Lower leg skin (tissue), 4 donors: ENCODE measurements at regions not wholly inside any gene's neighbourhood (a gene's known extent, or its start where the extent isn't known, plus 50 kb on each side); places are given as distances from the start of the nearest gene placed in this dataset.
"Not testable (repeated sequence)": the region's sequence is repeated elsewhere in the genome, so short reads cannot be mapped to it uniquely, and the experiment has no call there.

ENCODE experiments used
- DNase-seq, 2 donors: peaks; one replicate each; pipeline ENCODE4 v3.0.0-alpha.2; 2019; ENCODE audit warnings: low spot score in 2 of 2
- H3K4me3 ChIP-seq: fragments of 200-600 bp; sonication (generic); 2 replicates; pipeline ENCODE4 v1.5.1; 2017; ENCODE audit warnings: mild to moderate bottlenecking, low read depth; ENCODE audit not compliant: poor library complexity, severe bottlenecking
- POLR2A ChIP-seq, 2 donors: fragments of 450-650 bp; IDR thresholded peaks; one replicate each; pipeline ENCODE4 v1.6.1; 2016 to 2017; ENCODE audit warnings: antibody characterized with exemption in 2 of 2, mild to moderate bottlenecking in 1 of 2, moderate library complexity in 1 of 2
- whole genome bisulfite sequencing, 2 donors: methylation state at CpG; one replicate each; pipeline ENCODE4 v1.1.5; 2018; 5-methylcytosine and 5-hydroxymethylcytosine counted together
- intact Hi-C: fragments of 100-400 bp; cut with DNase I; formaldehyde crosslinking; loops from one replicate; pipeline ENCODE4 v1.15.0; 2023; ENCODE audit warnings: low total_unique reads
- TF ChIP-seq, protein P1 (sequence below), 3 donors: fragments of 450-650 bp; IDR thresholded peaks; one replicate each; pipeline ENCODE4 v1.5.1; 2016; ENCODE audit warnings: antibody characterized with exemption in 3 of 3, mild to moderate bottlenecking in 3 of 3, moderate library complexity in 2 of 3

DNA sequence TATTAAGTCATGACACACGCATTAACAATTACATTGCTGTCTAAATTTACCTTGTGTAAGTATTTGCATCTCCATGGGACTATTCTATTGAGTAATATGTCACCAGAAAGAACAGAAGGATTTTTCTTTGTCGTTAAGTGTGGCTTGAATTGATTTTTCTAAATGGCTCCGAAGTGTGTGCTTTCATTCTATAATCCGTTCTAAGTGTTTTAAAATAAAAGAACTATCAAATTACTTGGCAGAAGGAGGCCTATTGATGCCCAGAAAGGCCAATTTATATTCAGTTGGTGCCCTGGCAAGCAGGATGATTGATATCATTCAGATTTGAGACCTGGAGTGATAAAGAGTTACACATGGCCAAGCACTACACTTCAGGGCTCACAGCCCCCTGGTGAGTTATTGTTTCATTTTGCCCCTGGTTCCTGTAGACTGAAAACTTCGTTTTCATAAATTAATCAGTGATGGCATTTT, 538.9 kb upstream of the ANO5 start:
- 50 to 61% methylated on average over 5 of the region's 5 CpGs for WGBS, 2 donors
- intact Hi-C loops = no loop called here
- DNase-seq = no peak
- TF ChIP-seq POLR2A (IDR thresholded peaks at IDR 0.05) = no peak
- TF ChIP-seq, protein P1, sequence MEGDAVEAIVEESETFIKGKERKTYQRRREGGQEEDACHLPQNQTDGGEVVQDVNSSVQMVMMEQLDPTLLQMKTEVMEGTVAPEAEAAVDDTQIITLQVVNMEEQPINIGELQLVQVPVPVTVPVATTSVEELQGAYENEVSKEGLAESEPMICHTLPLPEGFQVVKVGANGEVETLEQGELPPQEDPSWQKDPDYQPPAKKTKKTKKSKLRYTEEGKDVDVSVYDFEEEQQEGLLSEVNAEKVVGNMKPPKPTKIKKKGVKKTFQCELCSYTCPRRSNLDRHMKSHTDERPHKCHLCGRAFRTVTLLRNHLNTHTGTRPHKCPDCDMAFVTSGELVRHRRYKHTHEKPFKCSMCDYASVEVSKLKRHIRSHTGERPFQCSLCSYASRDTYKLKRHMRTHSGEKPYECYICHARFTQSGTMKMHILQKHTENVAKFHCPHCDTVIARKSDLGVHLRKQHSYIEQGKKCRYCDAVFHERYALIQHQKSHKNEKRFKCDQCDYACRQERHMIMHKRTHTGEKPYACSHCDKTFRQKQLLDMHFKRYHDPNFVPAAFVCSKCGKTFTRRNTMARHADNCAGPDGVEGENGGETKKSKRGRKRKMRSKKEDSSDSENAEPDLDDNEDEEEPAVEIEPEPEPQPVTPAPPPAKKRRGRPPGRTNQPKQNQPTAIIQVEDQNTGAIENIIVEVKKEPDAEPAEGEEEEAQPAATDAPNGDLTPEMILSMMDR (IDR thresholded peaks at IDR 0.05) = no peak
- H3K4me3 ChIP-seq = no peak overlapping the region

DNA sequence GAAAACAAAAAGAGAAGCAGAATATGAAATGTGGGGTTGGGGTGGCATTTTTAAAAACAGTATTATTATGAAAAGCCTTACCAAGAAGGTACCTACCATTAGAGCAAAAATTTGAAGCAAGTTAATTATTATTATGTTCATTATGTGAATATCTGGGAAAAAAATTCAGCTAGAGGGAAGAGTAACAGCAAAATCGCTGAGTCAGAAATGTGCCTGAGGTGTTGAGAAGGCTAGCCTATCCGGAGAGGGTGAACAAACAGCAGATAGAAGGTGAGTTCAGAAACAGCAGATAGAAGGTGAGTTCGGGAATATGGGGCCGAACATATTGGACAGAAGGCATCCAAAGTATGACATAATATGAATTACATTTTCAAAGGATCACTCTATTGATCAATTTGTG, 536.8 kb upstream of the ANO5 start:
- TF ChIP-seq, protein P1 (IDR thresholded peaks at IDR 0.05) = no peak
- TF ChIP-seq POLR2A (IDR thresholded peaks at IDR 0.05) = no peak
- 85 to 86% methylated on average over 4 of the region's 4 CpGs for WGBS, 2 donors
- intact Hi-C loops = no loop called here
- no peak overlapping the region for H3K4me3 ChIP-seq
- DNase-seq = no peak

DNA sequence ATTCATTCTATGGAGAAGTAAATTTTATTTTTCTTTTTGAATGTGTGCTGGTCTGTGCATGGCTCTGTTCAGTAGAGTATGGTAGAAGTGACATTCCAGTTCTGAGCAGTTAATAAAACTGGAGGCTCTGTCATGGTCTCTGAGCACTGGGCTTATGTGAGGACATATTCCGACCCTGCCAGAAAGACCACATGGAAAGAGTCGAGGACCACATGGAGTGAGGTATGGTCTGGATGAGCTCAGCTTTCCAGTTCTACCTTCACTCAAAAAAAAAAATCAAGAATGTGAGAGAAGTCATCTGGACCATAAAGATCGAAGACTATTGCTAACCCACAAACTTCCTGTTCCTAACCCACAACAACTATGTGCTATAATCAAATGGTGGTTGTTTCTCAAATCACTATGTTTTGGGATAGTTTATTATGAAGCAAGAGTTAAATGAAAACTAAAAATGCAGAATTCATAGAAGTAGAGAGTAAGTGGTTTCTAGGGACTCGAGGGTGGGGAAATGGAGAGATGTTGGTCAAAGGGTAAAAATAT, 534.2 kb upstream of the ANO5 start:
- DNase-seq = no peak
- intact Hi-C loops = no loop called here
- no peak overlapping the region for H3K4me3 ChIP-seq
- TF ChIP-seq, protein P1 (IDR thresholded peaks at IDR 0.05) = no peak
- TF ChIP-seq POLR2A (IDR thresholded peaks at IDR 0.05) = no peak
- 69 to 75% methylated on average over 4 of the region's 4 CpGs for WGBS, 2 donors

DNA sequence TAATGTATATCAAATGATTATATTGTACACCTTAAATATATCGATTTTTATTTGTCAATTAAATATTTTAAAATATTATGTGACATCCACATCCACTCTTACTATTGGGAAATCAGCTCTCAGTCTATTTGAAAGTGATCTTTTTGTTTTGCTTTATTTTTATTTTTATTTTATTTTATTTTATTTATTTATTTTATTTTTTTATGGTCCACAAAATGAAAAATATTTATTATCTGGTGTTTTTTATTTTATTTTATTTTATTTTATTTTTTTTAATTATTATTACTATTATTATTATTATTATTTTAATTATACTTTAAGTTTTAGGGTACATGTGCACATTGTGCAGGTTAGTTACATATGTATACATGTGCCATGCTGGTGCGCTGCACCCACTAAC, 533.5 kb upstream of the ANO5 start:
- DNase-seq, H3K4me3 ChIP-seq, intact Hi-C loops: not testable (repeated sequence)
- WGBS, 2 donors = 89 to 92% methylated on average over 2 of the region's 2 CpGs

DNA sequence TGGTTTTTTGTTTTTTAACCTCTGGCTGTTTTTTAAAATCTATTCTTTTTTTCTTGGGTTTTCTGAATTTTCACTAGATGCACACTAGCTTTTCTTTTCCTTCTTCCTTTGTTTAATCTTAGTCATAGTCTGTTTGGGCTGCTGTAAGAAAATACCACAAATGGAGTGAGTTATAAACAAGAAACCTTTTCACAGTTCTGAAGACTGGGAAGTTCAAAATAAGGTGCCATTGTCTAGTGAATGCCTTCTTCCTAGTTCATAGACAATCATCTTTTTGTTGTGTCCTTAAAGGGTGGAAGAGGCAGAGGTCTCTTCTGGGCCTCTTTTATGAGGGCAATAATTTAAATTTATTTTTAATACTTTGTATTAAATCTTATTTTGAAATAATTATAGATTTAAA, 532.9 kb upstream of the ANO5 start:
- intact Hi-C loops = no loop called here
- DNase-seq = no peak
- TF ChIP-seq, protein P1 (IDR thresholded peaks at IDR 0.05) = no peak
- TF ChIP-seq POLR2A (IDR thresholded peaks at IDR 0.05) = no peak
- H3K4me3 ChIP-seq = no peak overlapping the region

DNA sequence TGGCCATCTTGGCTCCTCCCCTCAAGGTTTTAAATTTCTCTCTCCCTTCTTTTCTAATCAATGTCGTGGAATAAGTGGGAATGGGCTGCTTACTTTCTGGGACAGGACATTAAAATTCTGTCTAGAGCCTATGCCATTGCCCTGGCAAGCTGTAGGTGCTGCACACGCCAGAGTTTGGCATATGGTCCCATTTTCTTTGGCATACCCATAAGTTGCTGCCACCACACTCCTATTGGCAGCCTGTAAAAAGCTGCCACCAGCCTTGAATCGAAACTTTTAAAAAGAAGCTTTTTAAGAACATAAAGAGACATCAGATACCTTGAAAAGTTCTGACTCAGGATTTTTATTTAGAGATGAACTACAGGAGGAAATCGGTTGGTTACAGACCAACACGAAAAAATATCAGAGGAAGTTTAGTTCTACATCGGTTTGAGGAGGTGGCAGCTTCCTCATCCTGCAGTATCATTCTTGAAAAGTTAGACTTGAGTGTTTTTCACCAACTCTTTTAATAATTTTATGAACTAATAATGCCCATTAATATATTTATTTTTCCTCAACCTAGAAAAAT, 517.8 kb upstream of the ANO5 start:
- no peak overlapping the region for H3K4me3 ChIP-seq
- intact Hi-C loops = no loop called here
- WGBS, 2 donors = 70 to 79% methylated on average over 6 of the region's 6 CpGs
- no peak for DNase-seq
- TF ChIP-seq, protein P1 (IDR thresholded peaks at IDR 0.05) = no peak
- TF ChIP-seq POLR2A (IDR thresholded peaks at IDR 0.05) = no peak
